ENCODE measurements at regions not wholly inside any gene's neighbourhood (a gene's known extent, or its start where the extent isn't known, plus 50 kb on each side); places are given as distances from the start of the nearest gene placed in this dataset.

- Histone ChIP-seq H3K79me1 (ENCODE audit: low read depth in 1 of 2, low read length in 2 of 2) (no peaks in the 10 kb centered on the region), H3K4me3 (ENCODE audit: insufficient read depth, low read depth, low read length) (no peak overlapping the region), H4K5ac (ENCODE audit: low read depth, low read length) (no peak overlapping the region), H3K4me2 (ENCODE audit: low read depth, low read length) (no peak overlapping the region), H3K9ac (ENCODE audit: low read depth, low read length) (no peak overlapping the region), H3K27me3 (ENCODE audit: control insufficient read depth, insufficient read depth, low read length) (no peaks in the 10 kb centered on the region), H4K20me1 (ENCODE audit: insufficient read depth, low read length) (no peaks in the 10 kb centered on the region), H3K56ac (ENCODE audit: extremely low read depth, insufficient read depth, low read length) (no peak overlapping the region), H2AFZ (replicated peaks; ENCODE audit: low read length, poor library complexity) (no peak overlapping the region), H3K4ac (ENCODE audit: low read depth, low read length) (no peak overlapping the region), H3K27ac (ENCODE audit: insufficient read depth, low read length) (no peak overlapping the region), H3K9me3 (ENCODE audit: control insufficient read depth, insufficient read depth, low read length) (no peaks in the 10 kb centered on the region), H3K4me1 (ENCODE audit: control insufficient read depth, insufficient read depth, low read length) (no peaks in the 10 kb centered on the region), H2AK9ac (replicated peaks; ENCODE audit: low read depth, low read length, poor library complexity) (no peak overlapping the region), H2BK20ac (ENCODE audit: low read depth, low read length) (no peak overlapping the region), H2BK5ac (ENCODE audit: low read depth, low read length, poor library complexity, severe bottlenecking) (no peak overlapping the region), H2BK120ac (ENCODE audit: low read depth, low read length) (no peak overlapping the region), H2BK15ac (ENCODE audit: low read depth, low read length) (no peak overlapping the region), H4K8ac (ENCODE audit: low read depth in 2 of 2, low read length in 2 of 2) (no peak overlapping the region), H2AK5ac (ENCODE audit: low read depth, low read length) (no peak overlapping the region), H3K23ac (ENCODE audit: low read depth, low read length) (no peak overlapping the region), H4K91ac (ENCODE audit: insufficient read depth, low read depth, low read length) (no peak overlapping the region), H3K9me1 (ENCODE audit: insufficient read depth, low read length) (no peaks in the 10 kb centered on the region), H3K14ac (replicated peaks; ENCODE audit: low read depth, low read length) (no peak overlapping the region), H3K36me3 (ENCODE audit: control insufficient read depth, insufficient read depth, low read length) (no peaks in the 10 kb centered on the region), H3K18ac (ENCODE audit: low read depth, low read length) (no peak overlapping the region)
- CTCF ChIA-PET, result interaction anchor here (1.1 kb wide), 2 partner anchors 9 to 15 kb away, joined by 3 read pairs; no protein-coding TSS in a partner anchor
- intact Hi-C loops (cut with micrococcal nuclease) (no loop called here), in situ Hi-C loops (cut with MboI; ENCODE audit: low sequenced_read_pairs) (no loop called here), dilution Hi-C loops (cut with HindIII; ENCODE audit: low sequenced_read_pairs, unreplicated experiment) (no loop called here)
- POLR2A ChIA-PET (ENCODE audit: unreplicated experiment), result no interaction called here
- no peak for ATAC-seq (ENCODE audit: low read depth)
- no CpG with 5 or more reads among the region's 1 CpG for WGBS, 2 experiments (ENCODE audit: extremely low coverage in 2 of 2, insufficient read length in 1 of 2)
- BruUV-seq (replicated peaks), result no TSS peak
- TF ChIP-seq CHD1 (IDR thresholded peaks at IDR 0.05; ENCODE audit: low read depth, low read length), result no peak
- TF ChIP-seq FOS (IDR thresholded peaks at IDR 0.05; ENCODE audit: low read depth, low read length), result no peak
- DNase-seq, result no peak
Observed at GRCh38 chr4:119765951-119766350, 137.3 kb upstream of the PDE5A start.
